K562 (cell line): ENCODE measurements at regions not wholly inside any gene's neighbourhood (a gene's known extent, or its start where the extent isn't known, plus 50 kb on each side); places are given as distances from the start of the nearest gene placed in this dataset.

Source experiments
- ATAC-seq: fragments of 200-7000 bp; cut with Tn5 transposase; 3 replicates; pipeline ENCODE4 v1.9.1; 2020; ENCODE audit warnings: moderate library complexity
- BruUV-seq: library from RNA; stranded (reverse); fragments of 400-500 nt; replicated peaks from 2 replicates; lab custom pipeline; 2021; lab: Mats Ljungman, UMichigan
- CTCF ChIA-PET: fragments of 300-600 bp; formaldehyde crosslinking; extraction: SDS; loops from one replicate; lab custom pipeline; 2021; ENCODE audit warnings: low intra/inter-chr PET ratio; lab: Yijun Ruan, JAX
- POLR2A ChIA-PET: fragments of 300-600, 350-650 bp; sonication (Branson Sonifier 250); formaldehyde crosslinking; extraction: SDS; loops from one replicate; lab custom pipeline; 2021; ENCODE audit warnings: antibody characterized with exemption, inconsistent platforms; lab: Yijun Ruan, JAX
- DNase-seq, 4 experiments: peaks; one replicate each; pipeline versions ENCODE4 v3.0.0 to v3.0.0-alpha.2; 2011 to 2018; ENCODE audit warnings: low spot score in 3 of 4, mixed read lengths in 3 of 4; ENCODE audit errors: extremely low read depth in 1 of 4
- FAIRE-seq: peaks from 2 replicates; lab custom pipeline; 2011; peaks lifted over from hg19 to GRCh38; lab: Jason Lieb, UNC
- H2AFZ ChIP-seq: 2 replicates; pipeline ENCODE4 v1.6.0; 2011; ENCODE audit warnings: low read depth, low read length, control low read depth, inconsistent platforms
- H3K27ac ChIP-seq: fragments of 200-600 bp; 3 replicates; pipeline ENCODE4 v1.8.0; 2011; ENCODE audit warnings: low read depth, mild to moderate bottlenecking, control low read depth, inconsistent platforms, low read length, moderate library complexity, mixed read lengths; ENCODE audit errors: extremely low read depth
- H3K27me3 ChIP-seq, 2 experiments: fragments of 300-600 bp in 1 of 2; 2 replicates in 1 of 2; 3 replicates in 1 of 2; pipeline versions ENCODE4 v1.6.0 to v1.8.0; 2011; ENCODE audit warnings: inconsistent platforms in 2 of 2, low read length in 2 of 2, mild to moderate bottlenecking in 1 of 2, mixed read lengths in 1 of 2, moderate library complexity in 1 of 2; ENCODE audit not compliant: control insufficient read depth in 2 of 2, insufficient read depth in 2 of 2
- H3K36me3 ChIP-seq: fragments of 300-600 bp; 3 replicates; pipeline ENCODE4 v1.8.0; 2011; ENCODE audit warnings: mild to moderate bottlenecking, low read length, inconsistent platforms; ENCODE audit not compliant: control insufficient read depth, insufficient read depth
- H3K4me1 ChIP-seq, 2 experiments: fragments of 200-600 bp in 1 of 2; replicated peaks in 1 of 2; 2 replicates in 1 of 2; 3 replicates in 1 of 2; pipeline versions ENCODE4 v1.5.1 to v1.8.0; 2011; ENCODE audit warnings: inconsistent platforms in 2 of 2, low read length in 2 of 2, mild to moderate bottlenecking in 1 of 2, mixed read lengths in 1 of 2, moderate library complexity in 1 of 2; ENCODE audit not compliant: control insufficient read depth in 2 of 2, insufficient read depth in 2 of 2
- H3K4me2 ChIP-seq: 2 replicates; pipeline ENCODE4 v1.6.1; 2011; ENCODE audit warnings: low read length, control low read depth, inconsistent platforms, mixed read lengths; ENCODE audit not compliant: insufficient read depth
- H3K4me3 ChIP-seq: fragments of 200-600 bp; sonication (generic), shearing (Covaris generic); 2 replicates; pipeline ENCODE4 v1.5.1; 2016; ENCODE audit warnings: control low read depth, inconsistent platforms
- H3K79me2 ChIP-seq: fragments of 200-600 bp; 3 replicates; pipeline ENCODE4 v1.8.0; 2011; ENCODE audit warnings: low read length, inconsistent platforms; ENCODE audit not compliant: control insufficient read depth, insufficient read depth
- H3K9ac ChIP-seq, 2 experiments: 2 replicates each; pipeline versions ENCODE4 v1.6.0 to v1.6.1; 2011; ENCODE audit warnings: low read depth in 2 of 2, low read length in 2 of 2, control low read depth in 1 of 2, inconsistent platforms in 1 of 2, mild to moderate bottlenecking in 1 of 2, mixed read lengths in 1 of 2; ENCODE audit not compliant: insufficient read depth in 1 of 2
- H3K9me1 ChIP-seq: one replicate; pipeline ENCODE4 v1.6.0; 2011; ENCODE audit warnings: inconsistent platforms, mild to moderate bottlenecking, low read length, moderate library complexity; ENCODE audit not compliant: control insufficient read depth, insufficient read depth
- H3K9me3 ChIP-seq: replicated peaks from 2 replicates; pipeline ENCODE4 v1.5.1; 2011; ENCODE audit warnings: low read depth, low read length, inconsistent platforms; ENCODE audit not compliant: control insufficient read depth, insufficient read depth
- H4K20me1 ChIP-seq: replicated peaks from 2 replicates; pipeline ENCODE4 v1.6.1; 2011; ENCODE audit warnings: low read length, inconsistent platforms, mixed read lengths; ENCODE audit not compliant: control insufficient read depth, insufficient read depth
- RAD21 ChIP-seq, 2 experiments: fragments of 250-450 bp in 1 of 2; fragments of 450-650 bp in 1 of 2; sonication (Bioruptor Pico) in 1 of 2; formaldehyde crosslinking in 1 of 2; IDR thresholded peaks in 1 of 2; conservative IDR thresholded peaks in 1 of 2; 2 replicates each; pipeline versions ENCODE4 v1.4.0 to v1.8.0; 2020 to 2022; ENCODE audit warnings: mild to moderate bottlenecking in 2 of 2, moderate library complexity in 1 of 2
- SLC30A9 ChIP-seq: fragments of 250-450 bp; sonication (Bioruptor Pico); IDR thresholded peaks from 2 replicates; pipeline ENCODE4 v1.8.0; 2022; ENCODE audit warnings: mild to moderate bottlenecking, moderate library complexity
- SOX6 ChIP-seq: fragments of 450-650 bp; IDR thresholded peaks from 2 replicates; pipeline ENCODE4 v1.6.1; 2014; ENCODE audit warnings: mild to moderate bottlenecking
- WGBS: fragments of 100-300 bp; shearing (Covaris generic); methylation state at CpG from one replicate; pipeline ENCODE4 v1.1.6; 2016; ENCODE audit warnings: low coverage, mixed read lengths; ENCODE audit not compliant: insufficient coverage; ENCODE audit errors: missing lambda C conversion rate; 5-methylcytosine and 5-hydroxymethylcytosine counted together
- in situ Hi-C: fragments of 300-500 bp; cut with MboI; formaldehyde crosslinking; loops from 4 replicates; pipeline ENCODE4 v1.15.0; 2018; ENCODE audit warnings: inconsistent platforms, mixed read lengths
- intact Hi-C: fragments of 100-400 bp; cut with micrococcal nuclease; formaldehyde crosslinking; loops from 2 replicates; pipeline ENCODE4 v1.14.2; 2022

GRCh38 chr4:108473163-108473720 lies 147.1 kb upstream of the RPL34 start:
- intact Hi-C loops (no loop called here), in situ Hi-C loops (no loop called here)
- BruUV-seq, result no TSS peak
- Histone ChIP-seq H3K27me3 (no peaks in the 10 kb centered on the region; a peak in 1 of 5 replicates), H3K4me2 (no peak overlapping the region), H3K79me2 (no peaks in the 10 kb centered on the region), H2AFZ (no peak overlapping the region), H3K9me1 (no peaks in the 10 kb centered on the region), H3K27ac (no peak overlapping the region), H3K36me3 (no peaks in the 10 kb centered on the region), H4K20me1 (no peaks in the 10 kb centered on the region), H3K4me1 (peaks cover 0 to 12% of the 10 kb centered on the region in 2 experiments; a peak in 1 of 5 replicates), H3K9me3 (no peaks in the 10 kb centered on the region), H3K9ac (no peak overlapping the region), H3K4me3 (no peak overlapping the region)
- POLR2A ChIA-PET, result no interaction called here
- TF ChIP-seq RAD21 (CRISPR knock-in tag; conservative IDR thresholded peaks at IDR 0.05 in 1 of 2, IDR thresholded peaks at IDR 0.05 in 1 of 2), result peak in 1 of 2 experiments; percentile 36; a peak in 1 of 4 replicates
- TF ChIP-seq SLC30A9 (CRISPR knock-in tag), result no peak
- no peak for DNase-seq
- peak; percentile 65 for FAIRE-seq
- WGBS, result 20% methylated on average over 2 of the region's 2 CpGs
- CTCF ChIA-PET, result no interaction called here
- ATAC-seq, result no peak

DNA sequence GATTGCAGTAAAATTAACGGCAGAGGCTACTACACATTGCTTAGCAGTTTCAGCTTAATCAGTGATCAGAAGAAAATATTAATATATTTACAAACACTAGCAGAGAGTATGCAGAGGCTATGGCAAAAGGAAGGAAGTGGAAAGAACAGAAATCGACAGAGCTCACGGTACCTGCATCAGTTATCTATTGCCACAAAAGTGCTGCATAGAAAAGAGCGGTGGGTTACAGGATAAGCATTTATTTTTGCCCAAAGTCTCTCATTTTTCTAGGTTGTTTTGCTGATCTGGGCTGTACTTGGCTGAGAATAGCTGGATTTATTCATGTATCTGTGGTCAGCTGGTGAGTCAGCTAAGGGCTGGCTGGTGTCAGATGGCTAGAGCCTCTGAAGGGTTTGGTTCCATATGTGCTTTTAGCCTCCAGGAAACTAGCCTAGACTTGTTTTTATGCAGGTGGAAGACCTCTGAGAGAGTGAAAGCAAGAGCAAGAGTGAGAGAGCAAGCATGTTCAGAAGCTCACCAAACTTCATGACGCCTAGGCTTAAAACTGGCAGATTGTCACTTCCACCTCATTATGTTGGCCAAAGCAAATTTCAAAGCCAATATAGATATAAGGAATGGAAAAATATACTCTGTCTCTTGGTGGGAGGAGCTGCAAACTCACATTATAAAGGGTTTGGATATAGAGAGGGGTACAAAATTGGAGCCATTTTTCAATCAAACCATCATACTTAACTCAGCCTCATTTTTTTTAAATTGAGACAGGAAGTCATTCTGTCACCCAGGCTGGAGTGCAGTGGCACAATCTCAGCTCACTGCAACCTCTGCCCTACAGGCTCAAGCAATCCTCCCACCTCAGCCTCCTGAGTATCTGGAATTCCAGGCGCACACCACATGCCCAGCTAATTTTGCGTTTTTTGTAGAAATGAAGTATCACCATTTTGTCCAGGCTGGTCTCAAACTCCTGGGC lies 153.2 kb upstream of the RPL34 start:
- no peaks in the 10 kb centered on the region for H3K36me3 ChIP-seq
- no peak overlapping the region for H2AFZ ChIP-seq
- no TSS peak for BruUV-seq
- H3K4me2 ChIP-seq, result no peak overlapping the region
- H3K9me1 ChIP-seq, result no peaks in the 10 kb centered on the region
- no peak overlapping the region for H3K4me3 ChIP-seq
- DNase-seq (peak in 1 of 4 experiments; percentile 47), ATAC-seq (peak; percentile 42; the same call in 2 of the 3 replicates), FAIRE-seq (no peak)
- no peaks in the 10 kb centered on the region for H4K20me1 ChIP-seq
- no peaks in the 10 kb centered on the region for H3K79me2 ChIP-seq
- CTCF ChIA-PET, result no interaction called here
- POLR2A ChIA-PET, result no interaction called here
- in situ Hi-C loops, result no loop called here
- no peaks in the 10 kb centered on the region; a peak in 1 of 5 replicates for H3K4me1 ChIP-seq
- H3K9ac ChIP-seq, result no peak overlapping the region
- H3K27me3 ChIP-seq, result peaks cover 11 to 16% of the 10 kb centered on the region in 2 experiments
- WGBS, result 4% methylated on average over 7 of the region's 7 CpGs
- TF ChIP-seq SOX6, result no peak
- H3K27ac ChIP-seq, result no peak overlapping the region
- intact Hi-C loops, result no loop called here
- no peaks in the 10 kb centered on the region for H3K9me3 ChIP-seq
